Smooth muscle cell of the brain vasculature (primary cell): ENCODE measurements at regions not wholly inside any gene's neighbourhood (a gene's known extent, or its start where the extent isn't known, plus 50 kb on each side); places are given as distances from the start of the nearest gene placed in this dataset.

Experiments
- DNase-seq: peaks from one replicate; pipeline ENCODE4 v3.0.0-alpha.2; 2012; ENCODE audit warnings: low read depth, low spot score

- no peak for DNase-seq
Measured at GRCh38 chr5:28017178-28017577, 978.8 kb upstream of the CDH9 start.

GRCh38 chr5:28014779-28015178 lies 976.4 kb upstream of the CDH9 start:
- DNase-seq = no peak

- DNase-seq = no peak
Measured at GRCh38 chr5:28012538-28012937, 974.2 kb upstream of the CDH9 start.

- DNase-seq = no peak
Measured at GRCh38 chr5:28009576-28009975, 971.2 kb upstream of the CDH9 start.

GRCh38 chr5:27996665-27997064 lies 958.3 kb upstream of the CDH9 start:
- DNase-seq = no peak

- no peak for DNase-seq
Measured at GRCh38 chr5:27995867-27996266, 957.5 kb upstream of the CDH9 start.

- no peak for DNase-seq
Measured at GRCh38 chr5:27978322-27978721, 939.9 kb upstream of the CDH9 start.

- DNase-seq = no peak
Measured at GRCh38 chr5:27969157-27969556, 930.8 kb upstream of the CDH9 start.

GRCh38 chr5:27963050-27963783 lies 924.8 kb upstream of the CDH9 start:
- no peak for DNase-seq

- no peak for DNase-seq
Measured at GRCh38 chr5:27962198-27962597, 923.8 kb upstream of the CDH9 start.

- DNase-seq = no peak
Measured at GRCh38 chr5:27947088-27947487, 908.7 kb upstream of the CDH9 start.

- no peak for DNase-seq
Measured at GRCh38 chr5:27944471-27944870, 906.1 kb upstream of the CDH9 start.

- no peak for DNase-seq
Measured at GRCh38 chr5:27938989-27939388, 900.6 kb upstream of the CDH9 start.

GRCh38 chr5:27928060-27928459 lies 889.7 kb upstream of the CDH9 start:
- no peak for DNase-seq

- DNase-seq = no peak
Measured at GRCh38 chr5:27911216-27911615, 872.8 kb upstream of the CDH9 start.

GRCh38 chr5:27908341-27908740 lies 870.0 kb upstream of the CDH9 start:
- no peak for DNase-seq

- DNase-seq = no peak
Measured at GRCh38 chr5:27906931-27907601, 868.7 kb upstream of the CDH9 start.

GRCh38 chr5:27906481-27906880 lies 868.1 kb upstream of the CDH9 start:
- no peak for DNase-seq

GRCh38 chr5:27900761-27901160 lies 862.4 kb upstream of the CDH9 start:
- no peak for DNase-seq

- DNase-seq = no peak
Measured at GRCh38 chr5:27876071-27876470, 837.7 kb upstream of the CDH9 start.

GRCh38 chr5:27875148-27875547 lies 836.8 kb upstream of the CDH9 start:
- no peak for DNase-seq

- no peak for DNase-seq
Measured at GRCh38 chr5:27868292-27868691, 829.9 kb upstream of the CDH9 start.

- DNase-seq = no peak
Measured at GRCh38 chr5:27855491-27855890, 817.1 kb upstream of the CDH9 start.
